Medulla oblongata (tissue), 1 donor: ENCODE measurements at regions not wholly inside any gene's neighbourhood (a gene's known extent, or its start where the extent isn't known, plus 50 kb on each side); places are given as distances from the start of the nearest gene placed in this dataset.

Experiments used
- DNase-seq: peaks from one replicate; pipeline ENCODE4 v3.0.0-alpha.2; 2015; ENCODE audit errors: extremely low spot score

DNA sequence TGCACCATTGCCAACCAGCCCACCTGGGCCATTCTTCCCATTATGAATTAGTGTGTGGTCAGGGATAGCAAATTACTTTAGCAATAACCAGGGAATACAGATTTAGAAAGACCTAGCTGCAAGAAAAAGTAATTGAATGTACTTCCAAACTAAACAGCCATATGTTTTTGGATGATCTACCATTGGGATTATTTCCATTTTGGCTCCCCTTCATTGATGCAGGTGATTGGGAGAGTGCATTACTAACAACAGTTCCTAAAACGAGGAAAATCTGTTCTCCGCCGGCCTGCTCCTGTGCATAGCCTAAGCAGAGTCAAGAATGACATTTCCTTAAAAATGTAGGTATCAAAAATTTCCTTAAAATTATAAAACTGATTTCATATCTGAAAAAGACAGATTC is 58.5 kb downstream of the MAIP1 start:
- DNase-seq = no peak

DNA sequence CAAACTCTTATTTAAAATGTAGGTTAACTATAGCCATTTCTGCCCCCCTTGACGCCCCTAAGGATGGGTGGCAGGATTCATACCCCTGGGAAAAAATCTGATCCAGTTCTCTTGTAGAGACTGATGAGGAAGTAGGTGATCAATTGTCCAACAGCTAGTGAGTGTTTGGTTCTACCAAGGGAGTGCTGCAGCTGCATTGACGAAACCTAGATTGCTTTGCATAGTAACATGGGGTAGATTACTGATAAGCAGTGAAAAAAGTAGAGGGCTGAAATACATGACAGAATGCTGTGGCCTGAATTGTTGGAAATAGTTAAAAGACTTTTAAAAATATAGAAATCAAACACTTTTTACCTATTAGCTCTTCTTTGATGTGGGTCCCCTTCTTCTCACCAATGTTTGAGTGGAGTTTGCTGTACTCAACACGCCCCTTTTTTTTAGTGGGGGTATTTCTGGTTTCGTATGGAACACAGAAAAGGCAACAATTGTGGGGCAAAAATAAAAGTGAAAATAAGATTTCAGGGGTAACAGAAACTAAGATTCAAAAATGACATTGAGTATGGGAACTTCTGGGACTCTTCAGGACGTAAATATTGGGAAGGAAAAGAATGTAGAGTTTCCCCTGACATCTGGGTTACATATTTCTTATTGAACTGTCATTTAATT is 66.2 kb downstream of the MAIP1 start:
- DNase-seq = no peak

DNA sequence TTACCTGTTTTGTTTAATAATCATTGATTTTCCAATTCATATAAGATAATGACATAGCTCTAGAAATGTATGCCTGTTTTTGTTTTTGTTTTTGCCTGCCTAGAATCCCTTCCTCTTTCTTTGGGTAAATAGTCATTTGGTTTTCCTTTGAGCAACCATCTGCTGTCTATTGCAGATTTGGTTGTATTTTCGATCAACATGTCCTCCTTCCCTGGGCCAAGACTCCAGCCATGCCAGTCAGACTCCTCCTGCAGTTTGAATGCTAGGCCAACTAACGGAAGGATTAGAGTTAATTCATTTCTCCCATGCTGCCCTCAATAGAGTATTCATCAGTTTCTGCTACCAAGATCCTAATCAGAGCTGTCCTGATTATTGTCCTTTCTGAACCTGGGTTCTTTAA is 67.1 kb downstream of the MAIP1 start:
- no peak for DNase-seq

DNA sequence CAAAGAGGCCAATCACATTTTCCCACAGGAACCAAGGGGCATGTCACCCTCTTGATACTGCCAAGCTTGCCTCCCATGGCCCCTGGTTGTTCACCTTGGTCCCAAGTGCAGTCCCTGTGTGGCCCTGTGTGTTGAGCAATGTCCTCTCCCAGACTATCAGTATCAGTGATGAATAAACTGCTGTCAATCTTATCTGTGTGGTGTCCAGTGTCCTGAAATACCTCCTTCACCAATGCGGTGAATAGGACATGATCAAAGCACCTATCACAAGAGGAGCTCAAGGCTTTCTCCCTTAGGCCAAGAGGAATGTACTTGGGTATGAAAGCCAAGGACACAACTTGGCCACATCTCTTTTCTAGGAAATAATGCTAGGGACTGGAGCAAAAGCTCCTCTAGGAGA is 68.2 kb downstream of the MAIP1 start:
- no peak for DNase-seq

DNA sequence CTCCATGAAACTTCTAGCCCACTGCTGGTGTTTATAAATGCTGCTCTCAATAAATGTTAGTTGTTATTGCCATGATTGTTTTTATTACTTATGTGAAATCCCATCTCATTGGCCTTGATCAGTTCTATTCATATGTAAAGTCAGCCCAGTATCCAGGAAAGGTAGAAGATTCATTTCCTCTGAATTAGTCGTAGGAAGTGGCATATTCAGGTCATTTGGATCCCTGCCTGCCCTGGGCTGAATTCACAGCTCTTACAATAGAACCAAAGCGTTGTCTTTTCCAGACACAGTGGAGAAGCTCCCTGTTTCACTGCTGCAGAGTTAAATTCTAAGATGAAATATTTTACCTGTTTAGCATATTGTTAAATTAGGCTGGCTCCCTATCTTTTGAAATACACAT is 70.3 kb downstream of the MAIP1 start:
- peak; percentile 15 for DNase-seq

DNA sequence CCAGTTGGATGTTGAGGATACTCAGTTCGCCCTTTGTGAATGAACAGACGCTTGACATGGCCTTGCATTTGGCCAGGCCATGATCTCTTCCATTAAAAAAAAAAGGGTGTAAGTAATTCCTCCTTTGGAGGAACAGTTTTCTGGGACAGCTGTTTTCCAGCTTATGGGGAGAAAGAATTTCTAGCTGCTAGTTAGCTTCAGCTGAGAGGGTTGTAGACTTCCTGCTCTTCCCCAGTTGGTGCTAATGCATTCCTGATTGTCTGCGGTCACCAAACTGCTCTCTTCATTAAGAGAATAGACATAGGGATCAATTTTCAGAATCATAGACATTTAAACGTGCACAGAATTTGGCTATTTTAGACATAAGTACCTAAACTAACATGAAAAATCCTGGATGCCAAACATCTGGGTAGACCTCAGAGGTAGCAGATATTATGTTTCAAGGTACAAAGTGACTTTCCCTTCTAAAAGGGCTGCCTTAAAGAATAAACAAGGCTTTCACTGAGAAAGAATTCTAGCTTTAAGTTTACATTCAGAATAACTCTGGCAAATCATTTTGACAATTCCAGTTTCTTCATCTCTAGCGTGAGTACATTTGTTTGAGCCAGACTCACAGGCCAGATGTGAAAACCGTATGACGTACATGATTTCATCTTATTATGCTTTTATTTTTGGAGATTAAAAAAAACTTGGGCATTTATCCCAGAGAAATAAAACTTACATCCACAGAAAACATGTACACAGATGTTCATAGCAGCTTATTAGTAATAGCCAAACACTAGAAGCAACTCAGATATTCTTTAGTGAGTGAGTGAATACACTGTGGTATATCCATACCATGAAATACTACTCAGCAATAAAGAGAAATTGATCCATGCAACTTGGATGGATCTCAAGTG is 71.2 kb downstream of the MAIP1 start:
- no peak for DNase-seq

DNA sequence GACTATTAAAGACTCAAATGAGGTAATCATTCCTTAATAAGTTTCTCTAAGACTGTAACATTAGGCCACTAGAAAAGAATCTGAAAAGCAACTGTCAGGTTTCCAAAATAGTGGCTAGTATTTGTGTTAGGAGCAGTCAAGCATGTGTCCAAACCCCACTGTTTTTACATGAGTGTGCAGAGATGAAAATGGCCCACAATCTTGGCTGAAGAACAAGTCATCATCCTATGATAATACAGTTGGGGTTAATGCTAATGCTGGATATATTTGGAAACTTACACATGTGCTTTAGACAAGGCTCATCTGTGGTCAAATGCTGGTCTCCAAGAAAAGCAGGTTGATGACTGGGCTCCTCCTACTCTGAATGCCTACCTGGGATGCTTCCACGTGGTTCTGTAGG is 73.6 kb downstream of the MAIP1 start:
- DNase-seq = no peak

DNA sequence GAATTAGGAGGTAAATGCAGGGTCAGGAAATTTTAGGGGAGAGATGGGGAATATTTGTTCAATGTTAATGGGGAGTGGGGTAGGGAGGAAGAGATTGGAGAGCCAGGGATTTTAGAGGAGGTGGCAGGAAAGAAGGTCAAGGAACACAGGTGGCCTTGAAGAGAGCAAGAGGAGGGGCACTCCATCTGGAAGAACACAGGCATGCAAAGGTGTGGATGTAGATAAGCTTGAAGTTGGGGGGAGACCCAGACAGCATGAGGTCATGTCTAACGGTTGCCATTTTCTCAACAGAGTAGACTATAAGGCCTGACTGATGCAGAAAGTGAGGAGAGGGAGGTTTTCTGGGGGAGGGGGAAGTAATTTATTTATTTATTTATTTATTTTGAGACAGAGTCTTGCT is 77.5 kb downstream of the MAIP1 start:
- DNase-seq = no peak

DNA sequence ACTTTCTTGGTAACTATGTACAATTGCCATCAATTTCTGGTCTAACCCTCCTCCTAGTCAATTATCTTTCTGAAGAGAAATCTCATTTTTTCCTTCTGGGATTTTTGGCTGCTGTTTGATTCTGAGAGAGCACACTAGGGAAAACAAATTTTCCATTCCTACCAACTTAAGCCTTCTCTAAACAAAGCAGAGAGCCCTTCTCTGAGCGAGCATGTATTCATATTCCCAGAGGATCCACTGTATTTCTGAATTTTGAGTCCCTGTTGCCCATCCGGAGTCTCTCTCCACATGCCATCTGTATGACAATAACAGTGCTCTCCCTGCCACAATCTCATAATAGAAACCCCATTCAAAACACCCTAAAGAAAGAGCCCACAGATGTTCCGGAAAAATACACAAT is 78.5 kb downstream of the MAIP1 start:
- no peak for DNase-seq

DNA sequence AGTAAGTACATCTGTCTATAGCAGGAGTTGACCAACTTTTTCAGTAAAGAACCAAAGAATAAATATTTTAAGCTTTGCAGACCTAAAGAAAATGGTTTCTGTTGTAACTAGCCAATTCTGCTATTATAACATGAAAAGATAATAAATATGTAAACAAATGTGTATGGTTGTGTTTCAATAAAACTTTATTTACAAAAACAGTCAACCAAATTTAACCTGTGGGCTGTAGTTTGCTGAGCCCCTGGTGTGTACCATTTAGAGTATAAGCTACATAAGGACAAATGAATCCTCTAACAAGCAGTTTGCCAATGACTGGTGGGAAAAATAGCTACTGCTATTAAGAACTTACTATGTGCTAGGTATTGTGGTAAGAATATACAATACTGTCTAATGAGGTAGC is 79.4 kb downstream of the MAIP1 start:
- DNase-seq = no peak

DNA sequence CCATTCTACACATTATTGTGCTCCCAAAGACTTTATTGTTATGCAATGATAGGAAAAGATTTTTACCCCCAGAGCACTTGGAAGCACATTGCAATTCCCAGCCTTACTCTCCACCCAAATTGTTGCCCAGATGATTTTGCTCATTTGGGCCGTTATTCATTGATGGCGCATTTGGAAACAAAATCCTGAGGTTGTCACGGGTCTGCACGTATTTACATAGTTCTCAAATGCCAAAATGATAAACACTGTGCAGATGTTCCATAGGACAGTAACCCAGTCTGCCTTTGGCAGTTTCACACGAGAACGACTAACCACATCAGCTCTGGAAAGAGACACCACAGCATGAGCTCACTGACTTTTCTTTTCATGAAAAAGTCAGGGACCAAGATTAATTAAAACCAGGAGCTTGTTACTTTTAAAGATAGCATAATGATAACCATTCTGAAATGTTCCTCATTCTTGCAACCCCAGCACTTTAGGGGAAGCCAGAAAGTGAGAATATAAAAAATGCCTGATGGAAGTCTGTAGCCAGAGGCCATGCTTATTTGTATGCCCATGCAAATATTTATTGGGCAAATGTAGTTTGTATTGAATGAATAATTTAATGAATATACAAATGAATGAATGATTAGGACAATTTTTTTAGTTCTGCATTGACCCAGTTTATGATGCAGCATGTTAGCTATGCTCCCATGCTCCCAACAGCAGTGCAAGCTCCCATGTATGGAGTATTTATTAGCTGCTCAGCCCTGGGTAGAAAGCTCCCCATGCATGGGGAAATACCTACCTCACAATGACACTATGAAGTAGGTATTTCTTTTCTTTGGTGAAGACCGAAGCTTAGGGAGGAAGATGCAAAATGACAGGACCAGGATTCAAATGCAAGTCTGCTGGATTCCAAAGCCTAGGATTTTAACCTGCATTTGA is 84.6 kb downstream of the MAIP1 start:
- DNase-seq = no peak

DNA sequence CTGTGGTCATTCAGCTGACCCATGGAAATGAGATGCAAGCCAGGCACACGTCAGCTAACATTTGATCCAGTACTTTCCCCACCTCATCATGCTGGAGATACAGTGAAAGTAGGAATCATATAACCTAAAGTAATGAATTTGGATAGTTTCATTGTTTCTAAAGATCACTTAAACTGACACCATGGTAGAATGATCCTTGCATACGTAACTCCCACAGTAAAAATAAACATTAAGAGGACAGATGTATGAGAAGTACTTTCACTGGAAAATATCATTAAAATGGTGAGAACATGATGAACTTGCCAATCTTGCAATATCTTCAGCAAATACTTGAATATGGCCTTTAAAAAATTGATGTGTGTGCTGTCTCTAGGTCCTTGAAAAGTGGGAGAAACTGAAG is 85.4 kb downstream of the MAIP1 start:
- DNase-seq = no peak

DNA sequence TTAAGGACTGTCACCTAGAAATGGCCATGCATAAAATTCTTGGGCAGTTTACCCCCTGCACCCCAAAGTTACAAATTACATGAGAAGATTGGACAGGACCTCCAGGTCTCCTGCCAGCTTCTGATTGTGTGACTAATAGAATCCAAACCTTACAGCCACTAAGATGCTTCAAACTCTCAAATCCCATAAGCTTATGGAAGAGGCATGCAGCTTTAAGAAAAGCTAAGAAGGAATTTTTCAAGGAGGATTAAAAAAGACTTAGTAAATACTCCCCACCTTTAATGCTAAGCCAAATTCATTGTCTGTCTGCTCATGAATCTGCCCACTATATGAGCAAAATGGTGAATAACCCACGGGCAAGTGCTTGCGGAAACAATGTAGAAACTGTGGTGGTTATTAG is 86.3 kb downstream of the MAIP1 start:
- no peak for DNase-seq

DNA sequence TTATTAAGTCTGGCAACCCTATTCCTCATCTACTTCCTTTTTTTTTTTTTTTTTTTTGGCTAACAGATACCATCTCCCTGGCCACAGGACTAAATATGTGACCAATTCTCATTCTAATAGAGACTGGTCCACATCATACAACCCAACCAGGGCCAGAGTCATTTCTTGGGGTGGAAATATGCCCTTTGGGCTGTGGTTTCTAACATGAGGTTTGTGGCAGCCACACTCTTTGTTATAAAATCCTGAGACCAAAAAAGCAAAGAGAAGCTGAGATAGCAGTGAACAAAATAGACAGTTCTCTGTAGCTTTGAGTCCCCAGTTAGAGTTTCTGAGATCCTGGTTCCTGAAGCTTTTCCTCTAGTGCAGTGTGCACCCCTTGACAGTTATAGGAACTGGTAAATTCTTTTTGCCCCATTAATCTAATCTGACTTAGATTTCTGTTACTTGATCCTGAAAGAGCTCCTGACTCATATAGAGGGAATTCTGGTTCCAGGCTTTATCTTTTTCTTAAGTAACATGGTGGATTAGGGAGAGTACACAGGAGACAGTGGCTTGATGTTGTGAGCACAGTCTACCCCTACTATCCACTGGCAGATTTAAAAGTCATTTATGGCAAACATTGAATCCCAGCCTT is 86.8 kb downstream of the MAIP1 start:
- no peak for DNase-seq

DNA sequence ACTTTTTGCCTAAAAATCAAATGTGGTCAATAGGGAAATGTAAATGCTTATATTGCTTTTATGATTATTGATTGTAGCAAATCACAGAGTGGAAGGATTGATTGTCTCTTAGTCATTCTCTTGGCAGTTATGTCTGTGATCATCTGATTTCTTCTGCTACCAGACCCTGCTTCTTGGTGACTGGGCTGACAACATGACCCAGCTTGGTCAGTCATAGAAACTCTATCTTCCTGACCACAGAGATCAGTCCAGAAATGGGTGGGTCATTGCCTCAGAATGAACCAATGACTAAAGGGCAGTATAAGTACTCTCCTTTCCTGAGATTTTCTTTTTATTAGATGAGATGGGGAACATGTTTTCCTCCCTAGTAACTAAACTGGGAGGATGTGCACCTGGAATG is 87.6 kb downstream of the MAIP1 start:
- DNase-seq = no peak

DNA sequence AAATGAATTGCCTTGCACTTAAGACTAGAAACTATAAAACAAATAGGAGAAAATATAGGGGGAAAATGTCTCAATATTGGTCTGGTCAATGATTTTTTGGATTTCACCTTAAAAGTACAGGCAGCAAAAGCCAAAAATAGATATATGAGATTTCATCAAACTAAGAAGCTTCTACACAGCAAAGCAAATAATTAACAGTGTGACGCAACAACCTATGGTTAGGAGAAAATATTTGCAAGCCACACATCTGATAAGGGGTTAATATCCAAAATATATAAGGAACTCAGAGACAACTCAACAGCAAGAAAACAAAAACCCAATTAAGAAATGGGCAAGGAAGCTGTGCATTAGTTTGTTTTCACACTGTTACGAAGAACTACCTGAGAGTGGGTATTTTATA is 89.1 kb downstream of the MAIP1 start:
- DNase-seq = no peak

DNA sequence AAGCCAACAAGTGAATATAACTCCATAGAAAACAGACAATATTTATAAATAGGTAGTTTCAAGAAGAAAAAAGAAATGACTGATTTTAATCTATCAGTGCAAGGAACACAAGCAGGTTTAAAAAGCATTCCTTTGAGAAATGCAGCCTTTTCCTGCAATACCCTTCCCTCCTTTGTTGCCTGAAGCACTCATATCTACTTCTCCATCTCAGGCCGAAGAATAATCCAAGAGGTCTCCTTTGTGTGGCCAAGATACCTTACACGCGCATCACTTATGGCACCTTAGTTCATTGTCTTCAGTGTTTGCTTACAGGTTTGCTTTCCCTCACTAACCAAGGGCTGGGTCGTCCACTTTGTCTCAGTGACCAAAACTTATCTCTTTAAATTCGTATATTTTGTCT is 93.0 kb downstream of the MAIP1 start:
- no peak for DNase-seq

DNA sequence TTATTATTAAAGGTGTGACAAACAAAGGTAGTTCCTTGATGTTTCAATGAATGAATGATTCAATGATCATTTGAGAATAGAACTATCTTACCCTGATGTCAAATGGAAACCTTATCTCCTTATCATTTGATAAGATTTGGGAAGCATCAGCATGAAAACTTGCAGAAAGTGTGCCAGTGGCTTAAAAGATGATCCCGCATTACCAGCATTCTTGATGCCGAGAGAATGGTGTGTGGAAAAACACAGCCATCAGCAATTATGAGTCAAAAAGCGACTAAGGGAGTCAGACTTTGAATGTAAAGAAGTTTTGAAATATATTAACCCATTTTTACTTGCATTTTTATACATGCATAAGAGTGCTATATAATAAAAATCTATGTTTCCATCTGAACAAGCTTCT is 93.7 kb downstream of the MAIP1 start:
- no peak for DNase-seq

DNA sequence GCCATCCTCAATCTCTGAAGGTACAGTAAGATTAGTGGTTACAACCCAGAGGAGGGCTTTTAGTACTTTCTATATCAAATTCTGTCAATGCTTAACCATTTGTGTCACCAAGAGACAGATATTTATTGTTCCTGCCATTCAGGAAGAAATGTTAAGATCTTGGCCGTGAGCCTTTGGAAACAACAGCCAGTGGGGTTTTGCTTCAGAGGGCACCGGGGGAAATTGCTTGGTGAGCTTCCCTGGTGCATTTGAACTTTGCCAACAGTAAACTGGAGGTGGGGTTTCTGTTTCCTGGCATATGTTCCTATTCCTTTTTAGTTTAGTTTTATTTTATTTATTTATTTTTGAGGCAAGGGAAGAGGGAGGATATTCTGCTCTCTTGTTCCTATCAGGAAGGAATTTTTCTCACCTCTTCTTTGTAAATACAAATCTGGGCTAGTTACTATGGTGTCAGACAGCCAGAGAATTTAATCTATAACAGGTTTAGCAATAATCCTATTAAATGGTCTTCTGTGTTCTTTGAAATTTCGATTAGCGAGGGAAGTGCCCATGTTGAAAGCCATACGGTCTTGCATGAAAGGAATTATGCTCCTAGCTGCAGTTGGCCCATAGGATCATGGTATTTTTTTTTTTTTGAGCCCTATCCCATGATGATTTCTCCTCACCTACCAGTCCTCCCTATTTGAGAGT is 95.7 kb downstream of the MAIP1 start:
- no peak for DNase-seq

DNA sequence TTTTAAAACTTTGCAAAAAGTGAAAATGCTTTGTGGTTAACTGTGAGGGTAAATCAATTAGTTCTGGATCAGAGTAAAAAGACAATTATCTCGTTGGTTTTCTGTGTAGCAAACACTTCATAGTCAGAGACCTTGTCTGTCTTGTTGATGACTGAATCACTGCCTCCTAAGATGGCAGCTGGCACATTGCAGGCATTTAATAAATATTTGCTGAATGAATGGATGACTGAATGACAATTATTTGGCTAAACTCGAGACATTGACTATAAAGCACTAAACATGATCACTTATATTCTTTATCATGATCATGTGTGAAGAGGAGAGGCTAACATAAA is 96.2 kb downstream of the MAIP1 start:
- DNase-seq = no peak

DNA sequence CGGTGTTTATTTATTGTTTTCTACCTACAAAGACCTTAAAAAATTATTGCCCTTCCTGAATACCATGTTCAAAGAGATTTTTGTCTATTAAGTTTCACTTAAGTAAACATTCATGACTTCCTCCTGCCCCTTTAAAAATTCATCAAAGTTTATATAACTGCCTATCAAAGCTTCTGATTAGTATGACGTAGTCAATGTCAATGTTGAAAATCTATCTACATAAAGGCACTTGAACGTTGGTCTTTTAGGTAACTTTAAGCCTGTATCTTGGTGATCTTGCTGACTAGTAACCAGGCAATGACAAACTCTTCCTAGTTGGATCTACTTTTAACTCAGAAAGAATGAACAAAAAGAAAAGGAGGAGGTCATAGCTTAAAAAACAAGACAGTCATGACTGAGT is 97.2 kb downstream of the MAIP1 start:
- no peak for DNase-seq
